Uterus (tissue), 2 donors: ENCODE measurements at regions not wholly inside any gene's neighbourhood (a gene's known extent, or its start where the extent isn't known, plus 50 kb on each side); places are given as distances from the start of the nearest gene placed in this dataset.
"Not testable (repeated sequence)": the region's sequence is repeated elsewhere in the genome, so short reads cannot be mapped to it uniquely, and the experiment has no call there.

ENCODE experiments used
- POLR2A ChIP-seq, 2 donors: fragments of 450-650 bp; IDR thresholded peaks; one replicate each; pipeline ENCODE4 v1.6.1; 2016; ENCODE audit warnings: antibody characterized with exemption in 2 of 2, mild to moderate bottlenecking in 1 of 2, moderate library complexity in 1 of 2
- TF ChIP-seq, protein P1 (sequence below), 4 experiments: fragments of 200-600 bp in 2 of 4; fragments of 450-650 bp in 2 of 4; sonication (generic) in 2 of 4; IDR thresholded peaks; one replicate each; pipeline ENCODE4 v1.5.1; 2016 to 2019; ENCODE audit warnings: antibody characterized with exemption in 4 of 4, mild to moderate bottlenecking in 2 of 4, moderate library complexity in 1 of 4

DNA sequence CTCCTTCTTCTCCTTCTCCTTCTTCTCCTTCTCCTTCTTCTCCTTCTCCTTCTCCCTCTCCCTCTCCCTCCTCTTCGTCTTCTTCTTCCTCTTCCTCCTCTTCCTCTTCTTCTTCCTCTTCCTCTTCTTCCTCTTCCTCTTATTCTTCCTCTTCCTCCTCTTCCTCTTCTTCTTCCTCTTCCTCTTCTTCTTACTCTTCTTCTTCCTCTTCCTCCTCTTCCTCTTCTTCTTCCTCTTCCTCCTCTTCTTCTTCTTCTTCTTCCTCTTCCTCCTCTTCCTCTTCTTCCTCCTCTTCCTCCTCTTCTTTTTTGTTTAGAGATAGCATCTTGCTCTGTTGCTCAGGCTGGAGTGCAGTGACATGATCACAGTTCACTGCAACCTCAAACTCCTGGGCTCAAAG is 97.7 kb upstream of the MPHOSPH6 start:
- TF ChIP-seq, protein P1, sequence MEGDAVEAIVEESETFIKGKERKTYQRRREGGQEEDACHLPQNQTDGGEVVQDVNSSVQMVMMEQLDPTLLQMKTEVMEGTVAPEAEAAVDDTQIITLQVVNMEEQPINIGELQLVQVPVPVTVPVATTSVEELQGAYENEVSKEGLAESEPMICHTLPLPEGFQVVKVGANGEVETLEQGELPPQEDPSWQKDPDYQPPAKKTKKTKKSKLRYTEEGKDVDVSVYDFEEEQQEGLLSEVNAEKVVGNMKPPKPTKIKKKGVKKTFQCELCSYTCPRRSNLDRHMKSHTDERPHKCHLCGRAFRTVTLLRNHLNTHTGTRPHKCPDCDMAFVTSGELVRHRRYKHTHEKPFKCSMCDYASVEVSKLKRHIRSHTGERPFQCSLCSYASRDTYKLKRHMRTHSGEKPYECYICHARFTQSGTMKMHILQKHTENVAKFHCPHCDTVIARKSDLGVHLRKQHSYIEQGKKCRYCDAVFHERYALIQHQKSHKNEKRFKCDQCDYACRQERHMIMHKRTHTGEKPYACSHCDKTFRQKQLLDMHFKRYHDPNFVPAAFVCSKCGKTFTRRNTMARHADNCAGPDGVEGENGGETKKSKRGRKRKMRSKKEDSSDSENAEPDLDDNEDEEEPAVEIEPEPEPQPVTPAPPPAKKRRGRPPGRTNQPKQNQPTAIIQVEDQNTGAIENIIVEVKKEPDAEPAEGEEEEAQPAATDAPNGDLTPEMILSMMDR (IDR thresholded peaks at IDR 0.05) = not testable (repeated sequence)
- TF ChIP-seq POLR2A (IDR thresholded peaks at IDR 0.05) = not testable (repeated sequence)
